ENCODE measurements at regions not wholly inside any gene's neighbourhood (a gene's known extent, or its start where the extent isn't known, plus 50 kb on each side); places are given as distances from the start of the nearest gene placed in this dataset.

DNA sequence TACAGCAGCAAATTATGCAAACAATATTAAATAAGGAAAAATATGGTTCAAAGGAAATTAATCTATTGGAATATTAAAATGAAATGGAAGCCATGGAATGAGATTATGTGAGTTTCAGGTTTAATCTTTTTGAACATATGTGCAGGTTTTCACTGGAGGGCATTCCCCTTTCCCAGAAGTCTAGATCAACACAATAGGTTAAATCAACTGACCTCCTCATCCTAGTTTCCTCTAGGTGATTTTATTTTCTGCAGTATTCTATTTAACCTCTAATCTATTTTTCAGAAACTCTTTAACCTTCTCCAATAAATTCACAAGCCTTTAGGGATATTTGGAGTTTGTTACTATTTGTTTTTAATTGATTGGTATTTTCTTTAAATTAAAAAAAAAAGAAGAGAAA, 2657.6 kb upstream of the PCDH20 start:
- TF ChIP-seq, protein P1, sequence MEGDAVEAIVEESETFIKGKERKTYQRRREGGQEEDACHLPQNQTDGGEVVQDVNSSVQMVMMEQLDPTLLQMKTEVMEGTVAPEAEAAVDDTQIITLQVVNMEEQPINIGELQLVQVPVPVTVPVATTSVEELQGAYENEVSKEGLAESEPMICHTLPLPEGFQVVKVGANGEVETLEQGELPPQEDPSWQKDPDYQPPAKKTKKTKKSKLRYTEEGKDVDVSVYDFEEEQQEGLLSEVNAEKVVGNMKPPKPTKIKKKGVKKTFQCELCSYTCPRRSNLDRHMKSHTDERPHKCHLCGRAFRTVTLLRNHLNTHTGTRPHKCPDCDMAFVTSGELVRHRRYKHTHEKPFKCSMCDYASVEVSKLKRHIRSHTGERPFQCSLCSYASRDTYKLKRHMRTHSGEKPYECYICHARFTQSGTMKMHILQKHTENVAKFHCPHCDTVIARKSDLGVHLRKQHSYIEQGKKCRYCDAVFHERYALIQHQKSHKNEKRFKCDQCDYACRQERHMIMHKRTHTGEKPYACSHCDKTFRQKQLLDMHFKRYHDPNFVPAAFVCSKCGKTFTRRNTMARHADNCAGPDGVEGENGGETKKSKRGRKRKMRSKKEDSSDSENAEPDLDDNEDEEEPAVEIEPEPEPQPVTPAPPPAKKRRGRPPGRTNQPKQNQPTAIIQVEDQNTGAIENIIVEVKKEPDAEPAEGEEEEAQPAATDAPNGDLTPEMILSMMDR (conservative IDR thresholded peaks at IDR 0.05; ENCODE audit: control insufficient read depth, insufficient read depth, low read depth, low read length) = no peak
- no peak for DNase-seq (ENCODE audit: low read depth)
- no peak overlapping the region for H3K4me3 ChIP-seq (ENCODE audit: control insufficient read depth, low read depth, low read length)

- H3K4me3 ChIP-seq (ENCODE audit: control insufficient read depth, low read depth, low read length) = no peak overlapping the region
- no peak for DNase-seq (ENCODE audit: low read depth)
- TF ChIP-seq, protein P1 (conservative IDR thresholded peaks at IDR 0.05; ENCODE audit: control insufficient read depth, insufficient read depth, low read depth, low read length) = no peak
Observed at GRCh38 chr13:64071352-64071751, 2655.7 kb upstream of the PCDH20 start.

GRCh38 chr13:64069892-64070291, 2654.2 kb upstream of the PCDH20 start:
- DNase-seq (ENCODE audit: low read depth) = no peak
- H3K4me3 ChIP-seq (ENCODE audit: control insufficient read depth, low read depth, low read length) = no peak overlapping the region
- TF ChIP-seq, protein P1 (conservative IDR thresholded peaks at IDR 0.05; ENCODE audit: control insufficient read depth, insufficient read depth, low read depth, low read length) = no peak

DNA sequence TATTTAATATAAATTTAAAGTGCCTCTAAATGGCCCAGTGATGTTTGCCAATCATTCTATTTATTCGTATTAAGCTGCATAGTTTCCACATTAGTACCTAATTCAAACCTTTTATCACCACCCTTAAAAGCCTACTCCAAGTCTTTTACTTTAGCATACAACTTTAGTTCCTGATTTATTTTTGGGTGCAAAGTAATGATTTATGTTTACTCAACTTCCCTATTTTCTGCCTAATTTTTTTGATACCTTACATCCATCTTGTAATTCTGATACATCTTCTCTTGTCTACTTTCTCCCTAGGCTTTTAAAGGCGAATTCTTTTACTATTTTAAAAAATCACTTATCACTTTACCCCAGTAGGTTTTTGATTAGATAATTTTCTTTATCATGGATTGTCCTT, 2651.1 kb upstream of the PCDH20 start:
- H3K4me3 ChIP-seq (ENCODE audit: control insufficient read depth, low read depth, low read length) = no peak overlapping the region
- DNase-seq (ENCODE audit: low read depth) = no peak
- TF ChIP-seq, protein P1 (conservative IDR thresholded peaks at IDR 0.05; ENCODE audit: control insufficient read depth, insufficient read depth, low read depth, low read length) = no peak

DNA sequence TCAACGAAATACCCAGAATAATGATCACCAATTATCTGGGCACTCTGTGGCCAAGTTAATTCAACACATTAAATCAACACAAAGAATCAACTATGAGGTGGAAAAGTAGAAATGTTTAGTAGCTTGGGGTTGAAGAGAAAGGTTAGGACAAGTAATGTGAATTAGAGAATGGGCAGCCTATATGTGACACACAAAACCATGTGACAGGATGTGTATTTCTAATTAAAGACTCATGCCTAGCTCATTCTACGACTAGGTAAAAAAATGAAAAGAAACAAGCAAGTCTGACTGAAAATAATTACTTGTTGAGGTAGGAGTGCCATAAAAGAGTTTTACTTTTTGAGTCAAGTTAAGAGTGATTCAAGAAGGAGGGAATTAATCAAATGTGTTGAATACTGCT, 2646.0 kb upstream of the PCDH20 start:
- TF ChIP-seq, protein P1 (conservative IDR thresholded peaks at IDR 0.05; ENCODE audit: control insufficient read depth, insufficient read depth, low read depth, low read length) = no peak
- DNase-seq (ENCODE audit: low read depth) = no peak
- H3K4me3 ChIP-seq (ENCODE audit: control insufficient read depth, low read depth, low read length) = no peak overlapping the region

DNA sequence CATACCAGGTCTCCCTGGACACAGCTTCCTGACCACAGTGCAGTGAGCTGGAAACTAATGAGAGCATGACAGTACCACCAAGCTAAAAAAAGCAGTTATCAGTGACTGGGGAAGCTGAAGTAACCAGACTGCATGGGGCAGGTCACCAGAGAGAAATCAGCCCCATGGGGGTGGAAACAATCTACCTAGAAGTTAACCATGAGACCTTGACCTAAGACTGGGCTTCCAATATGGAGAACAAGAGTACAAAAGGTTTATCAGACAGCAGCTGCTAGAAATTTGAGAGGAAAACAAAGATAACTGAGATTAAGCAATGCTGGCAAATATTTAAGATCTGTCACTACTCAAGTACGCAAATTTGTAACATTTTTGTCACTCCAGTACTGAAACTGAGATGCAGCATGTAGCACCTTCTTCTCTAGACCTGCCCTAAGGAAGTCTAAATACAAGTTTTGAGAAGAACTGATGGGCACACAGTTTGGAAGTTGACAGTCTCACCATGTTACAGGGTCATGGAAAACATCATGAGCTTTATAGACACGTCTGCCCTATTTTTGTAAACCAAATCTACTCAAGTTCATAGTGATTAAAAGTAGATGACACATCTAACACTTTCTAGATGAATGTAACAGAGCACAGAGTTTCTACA, 2641.8 kb upstream of the PCDH20 start:
- no peak for DNase-seq (ENCODE audit: low read depth)
- H3K4me3 ChIP-seq (ENCODE audit: control insufficient read depth, low read depth, low read length) = no peak overlapping the region
- TF ChIP-seq, protein P1 (conservative IDR thresholded peaks at IDR 0.05; ENCODE audit: control insufficient read depth, insufficient read depth, low read depth, low read length) = no peak

DNA sequence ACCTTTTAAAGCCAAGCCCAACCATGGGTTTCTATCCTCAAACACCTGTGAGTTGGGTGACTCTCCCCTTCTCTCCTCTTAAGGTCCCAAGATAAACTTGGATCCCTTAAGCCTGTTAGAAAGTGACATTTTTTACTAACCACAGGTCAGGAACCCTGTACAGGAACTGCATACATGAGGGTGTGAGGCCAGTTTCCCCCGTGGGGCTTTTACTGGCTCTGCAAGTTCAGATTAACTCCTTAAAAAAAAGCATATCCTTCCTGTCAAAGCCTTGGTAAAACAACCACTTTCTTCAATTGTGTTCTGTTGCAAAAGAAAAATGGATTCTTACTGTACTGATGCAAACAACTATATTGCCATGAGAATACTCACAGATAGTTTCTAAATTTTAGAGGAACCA, 2638.7 kb upstream of the PCDH20 start:
- no peak overlapping the region for H3K4me3 ChIP-seq (ENCODE audit: control insufficient read depth, low read depth, low read length)
- TF ChIP-seq, protein P1 (conservative IDR thresholded peaks at IDR 0.05; ENCODE audit: control insufficient read depth, insufficient read depth, low read depth, low read length) = no peak
- no peak for DNase-seq (ENCODE audit: low read depth)

Measured in fibroblast of mammary gland (primary cell).